PC-3 (cell line): ENCODE measurements at regions not wholly inside any gene's neighbourhood (a gene's known extent, or its start where the extent isn't known, plus 50 kb on each side); places are given as distances from the start of the nearest gene placed in this dataset.
"Not testable (repeated sequence)": the region's sequence is repeated elsewhere in the genome, so short reads cannot be mapped to it uniquely, and the experiment has no call there.

Experiments used
- ATAC-seq: fragments of 200-7000 bp; cut with Tn5 transposase; 2 replicates; pipeline ENCODE4 v1.9.1; 2020; ENCODE audit warnings: mild to moderate bottlenecking, moderate library complexity
- BruUV-seq: library from RNA; stranded (reverse); fragments of 400-500 nt; replicated peaks from 2 replicates; lab custom pipeline; 2021; lab: Mats Ljungman, UMichigan
- CTCF ChIA-PET: fragments of 300-600 bp; sonication (Branson Sonifier 250); formaldehyde crosslinking; loops from one replicate; lab custom pipeline; 2022; ENCODE audit warnings: antibody characterized with exemption; lab: Charles Lee
- POLR2A ChIA-PET: fragments of 300-600 bp; sonication (Branson Sonifier 250); formaldehyde crosslinking; loops from one replicate; lab custom pipeline; 2022; ENCODE audit warnings: antibody characterized with exemption; ENCODE audit not compliant: unreplicated experiment; lab: Charles Lee
- DNase-seq: peaks from one replicate; pipeline ENCODE4 v3.0.0-alpha.2; 2015
- H2AFZ ChIP-seq: fragments of 300-600 bp; sonication (generic); 2 replicates; pipeline ENCODE4 v1.6.0; 2016; ENCODE audit warnings: antibody characterized with exemption, low read length
- H3F3A ChIP-seq: fragments of 300-600 bp; sonication (generic); one replicate; pipeline ENCODE4 v1.6.0; 2017; ENCODE audit warnings: antibody characterized with exemption, low read length, control low read depth, mild to moderate bottlenecking; ENCODE audit not compliant: unreplicated experiment
- H3K27ac ChIP-seq: fragments of 300-600 bp; sonication (generic); 2 replicates; pipeline ENCODE4 v1.5.1; 2016; ENCODE audit warnings: mild to moderate bottlenecking, low read length
- H3K27me3 ChIP-seq: fragments of 300-600 bp; sonication (generic); 2 replicates; pipeline ENCODE4 v1.6.1; 2016; ENCODE audit warnings: low read length, mixed read lengths
- H3K36me3 ChIP-seq: fragments of 300-600 bp; sonication (generic); 2 replicates; pipeline ENCODE4 v1.6.1; 2016; ENCODE audit warnings: low read depth, mixed run types, low read length, mixed read lengths
- H3K4me1 ChIP-seq: fragments of 300-600 bp; sonication (generic); 2 replicates; pipeline ENCODE4 v1.5.1; 2016; ENCODE audit warnings: low read length; ENCODE audit not compliant: insufficient read depth
- H3K4me2 ChIP-seq: fragments of 300-600 bp; sonication (generic); 2 replicates; pipeline ENCODE4 v1.6.0; 2016; ENCODE audit warnings: low read length
- H3K4me3 ChIP-seq: fragments of 300-600 bp; sonication (generic); 2 replicates; pipeline ENCODE4 v1.5.1; 2016; ENCODE audit warnings: mild to moderate bottlenecking, low read length, mixed read lengths
- H3K79me2 ChIP-seq: fragments of 300-600 bp; sonication (generic); 2 replicates; pipeline ENCODE4 v1.6.1; 2017; ENCODE audit warnings: low read length, mixed read lengths
- H3K9ac ChIP-seq: fragments of 300-600 bp; sonication (generic); 2 replicates; pipeline ENCODE4 v1.6.0; 2016; ENCODE audit warnings: mild to moderate bottlenecking, low read length
- H3K9me2 ChIP-seq: fragments of 300-600 bp; sonication (generic); replicated peaks from 2 replicates; pipeline ENCODE4 v1.6.1; 2016; ENCODE audit warnings: mixed run types, low read length, mixed read lengths
- H3K9me3 ChIP-seq: fragments of 300-600 bp; sonication (generic); 2 replicates; pipeline ENCODE4 v1.6.1; 2016; ENCODE audit warnings: low read length, mixed read lengths
- H4K20me1 ChIP-seq: fragments of 300-600 bp; sonication (generic); 2 replicates; pipeline ENCODE4 v1.6.1; 2016; ENCODE audit warnings: low read length, mixed read lengths
- EZH2 ChIP-seq: fragments of 300-600 bp; sonication (generic); IDR thresholded peaks from one replicate; pipeline ENCODE4 v1.6.1; 2017; ENCODE audit warnings: antibody characterized with exemption, mild to moderate bottlenecking, low read length; ENCODE audit not compliant: unreplicated experiment
- EZH2phosphoT487 ChIP-seq: fragments of 300-600 bp; sonication (generic); IDR thresholded peaks from 2 replicates; pipeline ENCODE4 v1.6.1; 2018; ENCODE audit warnings: mild to moderate bottlenecking, antibody characterized with exemption, low read length, borderline replicate concordance
- intact Hi-C: fragments of 100-400 bp; cut with micrococcal nuclease; formaldehyde crosslinking; loops from 2 replicates; pipeline ENCODE4 v1.9.0; 2023
- TF ChIP-seq, protein P1 (sequence below): fragments of 300-600 bp; sonication (generic); conservative IDR thresholded peaks from 2 replicates; pipeline ENCODE4 v1.5.1; 2017; ENCODE audit warnings: antibody characterized with exemption, low read depth, mild to moderate bottlenecking, low read length

- Histone ChIP-seq H3K79me2 (no peaks in the 10 kb centered on the region), H4K20me1 (no peaks in the 10 kb centered on the region), H3K9me2 (no peaks in the 10 kb centered on the region), H3K4me2 (no peak overlapping the region), H2AFZ (no peak overlapping the region), H3K9me3 (no peaks in the 10 kb centered on the region), H3K9ac (no peak overlapping the region), H3K4me1 (no peaks in the 10 kb centered on the region), H3K27me3 (peaks cover 32% of the 10 kb centered on the region), H3K36me3 (no peaks in the 10 kb centered on the region), H3F3A (no peaks in the 10 kb centered on the region), H3K27ac (no peak overlapping the region), H3K4me3 (no peak overlapping the region)
- no peak for TF ChIP-seq EZH2
- POLR2A ChIA-PET = interaction anchor here (0.7 kb wide), 1 partner anchor 1181 kb away, joined by 3 read pairs; no protein-coding TSS in a partner anchor
- intact Hi-C loops = loop anchor here (5.0 kb wide), 1 partner anchor 144 kb away; no protein-coding TSS in a partner anchor
- CTCF ChIA-PET = no interaction called here
- DNase-seq = no peak
- BruUV-seq = no TSS peak
- no peak for ATAC-seq
These were observed 106.6 kb upstream of the SPAG17 start for GRCh38 chr1:118291661-118292060.

- ATAC-seq (no peak), DNase-seq (no peak)
- intact Hi-C loops = loop anchor here (5.0 kb wide), 1 partner anchor 143 kb away; no protein-coding TSS in a partner anchor
- Histone ChIP-seq H3K27ac (no peak overlapping the region), H3K9ac (no peak overlapping the region), H3K4me2 (no peak overlapping the region), H3K27me3 (peaks cover 32% of the 10 kb centered on the region), H2AFZ (no peak overlapping the region), H3K9me2 (no peaks in the 10 kb centered on the region), H3K9me3 (no peaks in the 10 kb centered on the region), H3F3A (no peaks in the 10 kb centered on the region), H3K4me1 (no peaks in the 10 kb centered on the region), H3K36me3 (no peaks in the 10 kb centered on the region), H4K20me1 (no peaks in the 10 kb centered on the region), H3K79me2 (no peaks in the 10 kb centered on the region), H3K4me3 (no peak overlapping the region)
- TF ChIP-seq, protein P1, sequence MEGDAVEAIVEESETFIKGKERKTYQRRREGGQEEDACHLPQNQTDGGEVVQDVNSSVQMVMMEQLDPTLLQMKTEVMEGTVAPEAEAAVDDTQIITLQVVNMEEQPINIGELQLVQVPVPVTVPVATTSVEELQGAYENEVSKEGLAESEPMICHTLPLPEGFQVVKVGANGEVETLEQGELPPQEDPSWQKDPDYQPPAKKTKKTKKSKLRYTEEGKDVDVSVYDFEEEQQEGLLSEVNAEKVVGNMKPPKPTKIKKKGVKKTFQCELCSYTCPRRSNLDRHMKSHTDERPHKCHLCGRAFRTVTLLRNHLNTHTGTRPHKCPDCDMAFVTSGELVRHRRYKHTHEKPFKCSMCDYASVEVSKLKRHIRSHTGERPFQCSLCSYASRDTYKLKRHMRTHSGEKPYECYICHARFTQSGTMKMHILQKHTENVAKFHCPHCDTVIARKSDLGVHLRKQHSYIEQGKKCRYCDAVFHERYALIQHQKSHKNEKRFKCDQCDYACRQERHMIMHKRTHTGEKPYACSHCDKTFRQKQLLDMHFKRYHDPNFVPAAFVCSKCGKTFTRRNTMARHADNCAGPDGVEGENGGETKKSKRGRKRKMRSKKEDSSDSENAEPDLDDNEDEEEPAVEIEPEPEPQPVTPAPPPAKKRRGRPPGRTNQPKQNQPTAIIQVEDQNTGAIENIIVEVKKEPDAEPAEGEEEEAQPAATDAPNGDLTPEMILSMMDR = no peak
- no peak for TF ChIP-seq EZH2phosphoT487
- no peak for TF ChIP-seq EZH2
- ChIA-PET CTCF (no interaction called here), POLR2A (no interaction called here)
- BruUV-seq = no TSS peak
These were observed 105.5 kb upstream of the SPAG17 start for GRCh38 chr1:118290571-118290970.

GRCh38 chr1:118290046-118290445, 105.0 kb upstream of the SPAG17 start:
- no peaks in the 10 kb centered on the region for H3K9me3 ChIP-seq
- no peak overlapping the region for H3K4me3 ChIP-seq
- intact Hi-C loops = loop anchor here (5.0 kb wide), 1 partner anchor 143 kb away; no protein-coding TSS in a partner anchor
- ChIA-PET POLR2A (no interaction called here), CTCF (no interaction called here)
- no peaks in the 10 kb centered on the region for H3K79me2 ChIP-seq
- no peaks in the 10 kb centered on the region for H3K36me3 ChIP-seq
- H4K20me1 ChIP-seq = no peaks in the 10 kb centered on the region
- H3K4me2 ChIP-seq = no peak overlapping the region
- no peak for ATAC-seq
- TF ChIP-seq, protein P1 = no peak
- TF ChIP-seq EZH2phosphoT487 = no peak
- no peak for TF ChIP-seq EZH2
- H3K9ac ChIP-seq = no peak overlapping the region
- H2AFZ ChIP-seq = no peak overlapping the region
- peaks cover 32% of the 10 kb centered on the region for H3K27me3 ChIP-seq
- no peak for DNase-seq
- H3K27ac ChIP-seq = no peak overlapping the region
- H3K4me1 ChIP-seq = no peaks in the 10 kb centered on the region
- no peaks in the 10 kb centered on the region for H3K9me2 ChIP-seq
- no TSS peak for BruUV-seq
- no peaks in the 10 kb centered on the region for H3F3A ChIP-seq

- POLR2A ChIA-PET, H3K9me3 ChIP-seq, H2AFZ ChIP-seq, H3K4me1 ChIP-seq, H3K27me3 ChIP-seq, DNase-seq, H3K9me2 ChIP-seq, CTCF ChIA-PET, H3F3A ChIP-seq, ATAC-seq, H3K4me3 ChIP-seq, BruUV-seq, H3K27ac ChIP-seq, H3K9ac ChIP-seq, H3K4me2 ChIP-seq, H3K36me3 ChIP-seq, H3K79me2 ChIP-seq, H4K20me1 ChIP-seq, intact Hi-C loops: not testable (repeated sequence)
These were observed 95.6 kb upstream of the SPAG17 start for GRCh38 chr1:118280656-118281055.
